ENCODE measurements at regions not wholly inside any gene's neighbourhood (a gene's known extent, or its start where the extent isn't known, plus 50 kb on each side); places are given as distances from the start of the nearest gene placed in this dataset.

- no peak overlapping the region for H3K4me3 ChIP-seq
- TF ChIP-seq CTCF (IDR thresholded peaks at IDR 0.05) (no peak), POLR2A (IDR thresholded peaks at IDR 0.05) (no peak)
- H3K36me3 ChIP-seq = no peaks in the 10 kb centered on the region
- no peaks in the 10 kb centered on the region for H3K9me3 ChIP-seq
- no peak for DNase-seq
- H3K27me3 ChIP-seq = no peaks in the 10 kb centered on the region
- no peak overlapping the region for H3K27ac ChIP-seq
- intact Hi-C loops (cut with DNase I; ENCODE audit: low total_unique reads) = no loop called here
- no peaks in the 10 kb centered on the region for H3K4me1 ChIP-seq
These were observed 161.6 kb downstream of the TMEM38B start for GRCh38 chr9:105855987-105856386.

- Histone ChIP-seq H3K36me3 (no peaks in the 10 kb centered on the region), H3K4me1 (no peaks in the 10 kb centered on the region), H3K27ac (no peak overlapping the region), H3K27me3 (no peaks in the 10 kb centered on the region), H3K9me3 (no peaks in the 10 kb centered on the region), H3K4me3 (no peak overlapping the region)
- no peak for DNase-seq
- intact Hi-C loops (cut with DNase I; ENCODE audit: low total_unique reads) = no loop called here
- TF ChIP-seq CTCF (IDR thresholded peaks at IDR 0.05) (no peak), POLR2A (IDR thresholded peaks at IDR 0.05) (no peak)
These were observed 163.8 kb downstream of the TMEM38B start for GRCh38 chr9:105858006-105858690.

- no peaks in the 10 kb centered on the region for H3K9me3 ChIP-seq
- H3K36me3 ChIP-seq = no peaks in the 10 kb centered on the region
- intact Hi-C loops (cut with DNase I; ENCODE audit: low total_unique reads) = no loop called here
- no peaks in the 10 kb centered on the region for H3K27me3 ChIP-seq
- no peaks in the 10 kb centered on the region for H3K4me1 ChIP-seq
- TF ChIP-seq CTCF (IDR thresholded peaks at IDR 0.05) = no peak
- no peak for TF ChIP-seq POLR2A (IDR thresholded peaks at IDR 0.05)
- no peak for DNase-seq
- no peak overlapping the region for H3K27ac ChIP-seq
- H3K4me3 ChIP-seq = no peak overlapping the region
These were observed 164.5 kb downstream of the TMEM38B start for GRCh38 chr9:105858877-105859276.

GRCh38 chr9:105859428-105860091 is 165.2 kb downstream of the TMEM38B start:
- no peak for TF ChIP-seq CTCF (IDR thresholded peaks at IDR 0.05)
- TF ChIP-seq POLR2A (IDR thresholded peaks at IDR 0.05) = no peak
- Histone ChIP-seq H3K9me3 (no peaks in the 10 kb centered on the region), H3K4me3 (no peak overlapping the region), H3K36me3 (no peaks in the 10 kb centered on the region), H3K27ac (no peak overlapping the region), H3K4me1 (no peaks in the 10 kb centered on the region), H3K27me3 (no peaks in the 10 kb centered on the region)
- intact Hi-C loops (cut with DNase I; ENCODE audit: low total_unique reads) = no loop called here
- no peak for DNase-seq

GRCh38 chr9:105860516-105860915 is 166.2 kb downstream of the TMEM38B start:
- Histone ChIP-seq H3K4me1 (no peaks in the 10 kb centered on the region), H3K9me3 (no peaks in the 10 kb centered on the region), H3K27me3 (no peaks in the 10 kb centered on the region), H3K36me3 (no peaks in the 10 kb centered on the region), H3K27ac (no peak overlapping the region), H3K4me3 (no peak overlapping the region)
- TF ChIP-seq POLR2A (IDR thresholded peaks at IDR 0.05) = no peak
- no peak for DNase-seq
- intact Hi-C loops (cut with DNase I; ENCODE audit: low total_unique reads) = no loop called here

Measured in uterus (tissue), 3 donors.